ENCODE measurements at regions not wholly inside any gene's neighbourhood (a gene's known extent, or its start where the extent isn't known, plus 50 kb on each side); places are given as distances from the start of the nearest gene placed in this dataset.

GRCh38 chr21:35127851-35128250, 78.7 kb upstream of the RUNX1 start:
- no peak for TF ChIP-seq CTCF (IDR thresholded peaks at IDR 0.05)
- no peak for TF ChIP-seq EP300 (IDR thresholded peaks at IDR 0.05)
- TF ChIP-seq POLR2A (IDR thresholded peaks at IDR 0.05), result no peak

Measured in tibial nerve (tissue), 4 donors.